ENCODE measurements at regions not wholly inside any gene's neighbourhood (a gene's known extent, or its start where the extent isn't known, plus 50 kb on each side); places are given as distances from the start of the nearest gene placed in this dataset.
"Not testable (repeated sequence)": the region's sequence is repeated elsewhere in the genome, so short reads cannot be mapped to it uniquely, and the experiment has no call there.

GRCh38 chr16:26857371-26857770 lies 209.4 kb upstream of the C16orf82 start:
- H3K4me3 ChIP-seq (replicated peaks; ENCODE audit: low read depth, low read length) = no peak overlapping the region
- DNase-seq (ENCODE audit: low read depth) = no peak
- no peak for TF ChIP-seq CTCF (IDR thresholded peaks at IDR 0.05; ENCODE audit: low read length, missing control alignments)

- no peak for TF ChIP-seq CTCF (IDR thresholded peaks at IDR 0.05; ENCODE audit: low read length, missing control alignments)
- no peak overlapping the region for H3K4me3 ChIP-seq (replicated peaks; ENCODE audit: low read depth, low read length)
- DNase-seq (ENCODE audit: low read depth) = no peak
Measured at GRCh38 chr16:26860506-26860905, 206.2 kb upstream of the C16orf82 start.

- H3K4me3 ChIP-seq (replicated peaks; ENCODE audit: low read depth, low read length) = no peak overlapping the region
- no peak for TF ChIP-seq CTCF (IDR thresholded peaks at IDR 0.05; ENCODE audit: low read length, missing control alignments)
- DNase-seq (ENCODE audit: low read depth) = no peak
Measured at GRCh38 chr16:26863931-26864330, 202.8 kb upstream of the C16orf82 start.

- DNase-seq (ENCODE audit: low read depth); H3K4me3 ChIP-seq (replicated peaks; ENCODE audit: low read depth, low read length): not testable (repeated sequence)
Measured at GRCh38 chr16:26874318-26874717, 192.4 kb upstream of the C16orf82 start.

GRCh38 chr16:26877421-26877820 lies 189.3 kb upstream of the C16orf82 start:
- DNase-seq (ENCODE audit: low read depth) = no peak
- TF ChIP-seq CTCF (IDR thresholded peaks at IDR 0.05; ENCODE audit: low read length, missing control alignments) = no peak
- no peak overlapping the region for H3K4me3 ChIP-seq (replicated peaks; ENCODE audit: low read depth, low read length)

- no peak overlapping the region for H3K4me3 ChIP-seq (replicated peaks; ENCODE audit: low read depth, low read length)
- no peak for DNase-seq (ENCODE audit: low read depth)
- TF ChIP-seq CTCF (IDR thresholded peaks at IDR 0.05; ENCODE audit: low read length, missing control alignments) = no peak
Measured at GRCh38 chr16:26885674-26886073, 181.1 kb upstream of the C16orf82 start.

GRCh38 chr16:26889740-26890139 lies 177.0 kb upstream of the C16orf82 start:
- DNase-seq (ENCODE audit: low read depth) = no peak
- TF ChIP-seq CTCF (IDR thresholded peaks at IDR 0.05; ENCODE audit: low read length, missing control alignments) = no peak

GRCh38 chr16:26898200-26898599 lies 168.5 kb upstream of the C16orf82 start:
- H3K4me3 ChIP-seq (replicated peaks; ENCODE audit: low read depth, low read length) = no peak overlapping the region
- no peak for TF ChIP-seq CTCF (IDR thresholded peaks at IDR 0.05; ENCODE audit: low read length, missing control alignments)
- no peak for DNase-seq (ENCODE audit: low read depth)

More at GRCh38 chr16:26889740-26890139, 177.0 kb upstream of the C16orf82 start:
- no peak overlapping the region for H3K4me3 ChIP-seq (replicated peaks; ENCODE audit: low read depth, low read length)
